BE2C (cell line): ENCODE measurements at regions not wholly inside any gene's neighbourhood (a gene's known extent, or its start where the extent isn't known, plus 50 kb on each side); places are given as distances from the start of the nearest gene placed in this dataset.
"Not testable (repeated sequence)": the region's sequence is repeated elsewhere in the genome, so short reads cannot be mapped to it uniquely, and the experiment has no call there.

Experiments
- DNase-seq: peaks from one replicate; pipeline ENCODE4 v3.0.0-alpha.2; 2020
- H3K27me3 ChIP-seq: fragments of 250-450 bp; sonication (Bioruptor Pico); 2 replicates; pipeline ENCODE4 v1.5.1; 2020; ENCODE audit warnings: mild to moderate bottlenecking
- H3K36me3 ChIP-seq: fragments of 250-450 bp; sonication (Bioruptor Pico); 2 replicates; pipeline ENCODE4 v1.5.1; 2020; ENCODE audit warnings: mild to moderate bottlenecking
- H3K4me1 ChIP-seq: fragments of 250-450 bp; sonication (Bioruptor Pico); 2 replicates; pipeline ENCODE4 v1.5.1; 2020
- H3K4me3 ChIP-seq: 2 replicates; pipeline ENCODE4 v1.5.1; 2011; ENCODE audit warnings: low read depth, low read length
- H3K9me3 ChIP-seq: fragments of 250-450 bp; sonication (Bioruptor Pico); 2 replicates; pipeline ENCODE4 v1.5.1; 2020
- CTCF ChIP-seq: IDR thresholded peaks from 2 replicates; pipeline ENCODE4 v1.5.1; 2012; ENCODE audit warnings: mild to moderate bottlenecking, low read depth, low read length

- Histone ChIP-seq H3K27me3 (no peaks in the 10 kb centered on the region), H3K4me3 (no peak overlapping the region), H3K4me1 (no peaks in the 10 kb centered on the region), H3K36me3 (no peaks in the 10 kb centered on the region), H3K9me3 (no peaks in the 10 kb centered on the region)
- no peak for DNase-seq
- no peak for TF ChIP-seq CTCF
These were observed 52.8 kb upstream of the IKZF1 start for GRCh38 chr7:50251765-50252164.

GRCh38 chr7:50246551-50246950, 58.0 kb upstream of the IKZF1 start:
- TF ChIP-seq CTCF: no peak
- H3K4me1 ChIP-seq: no peaks in the 10 kb centered on the region
- no peaks in the 10 kb centered on the region for H3K9me3 ChIP-seq
- H3K27me3 ChIP-seq: no peaks in the 10 kb centered on the region
- DNase-seq: no peak
- H3K4me3 ChIP-seq: no peak overlapping the region
- H3K36me3 ChIP-seq: no peaks in the 10 kb centered on the region

GRCh38 chr7:50242111-50242510, 62.4 kb upstream of the IKZF1 start:
- not testable (repeated sequence) for H3K27me3 ChIP-seq, H3K36me3 ChIP-seq, H3K9me3 ChIP-seq, H3K4me1 ChIP-seq, H3K4me3 ChIP-seq, DNase-seq

GRCh38 chr7:50240699-50241098, 63.8 kb upstream of the IKZF1 start:
- H3K4me1 ChIP-seq, H3K36me3 ChIP-seq, H3K4me3 ChIP-seq, DNase-seq, H3K27me3 ChIP-seq, H3K9me3 ChIP-seq: not testable (repeated sequence)

GRCh38 chr7:50229964-50230363, 74.6 kb upstream of the IKZF1 start:
- peak; percentile 64 for TF ChIP-seq CTCF
- H3K36me3 ChIP-seq: no peaks in the 10 kb centered on the region
- H3K9me3 ChIP-seq: no peaks in the 10 kb centered on the region
- H3K4me3 ChIP-seq: no peak overlapping the region
- H3K27me3 ChIP-seq: no peaks in the 10 kb centered on the region
- DNase-seq: no peak
- H3K4me1 ChIP-seq: no peaks in the 10 kb centered on the region

GRCh38 chr7:50228148-50228547, 76.4 kb upstream of the IKZF1 start:
- no peaks in the 10 kb centered on the region for H3K36me3 ChIP-seq
- H3K4me1 ChIP-seq: no peaks in the 10 kb centered on the region
- TF ChIP-seq CTCF: no peak
- H3K9me3 ChIP-seq: no peaks in the 10 kb centered on the region
- no peaks in the 10 kb centered on the region for H3K27me3 ChIP-seq
- no peak overlapping the region for H3K4me3 ChIP-seq
- DNase-seq: no peak

GRCh38 chr7:50227726-50228125, 76.8 kb upstream of the IKZF1 start:
- Histone ChIP-seq H3K27me3 (no peaks in the 10 kb centered on the region), H3K4me3 (no peak overlapping the region), H3K4me1 (no peaks in the 10 kb centered on the region), H3K36me3 (no peaks in the 10 kb centered on the region), H3K9me3 (no peaks in the 10 kb centered on the region)
- TF ChIP-seq CTCF: no peak
- DNase-seq: no peak
